Fibroblast of mammary gland (primary cell): ENCODE measurements at regions not wholly inside any gene's neighbourhood (a gene's known extent, or its start where the extent isn't known, plus 50 kb on each side); places are given as distances from the start of the nearest gene placed in this dataset.
A peak's percentile ranks its signal among the peaks of the same experiment; 100 is the strongest.
"Not testable (repeated sequence)": the region's sequence is repeated elsewhere in the genome, so short reads cannot be mapped to it uniquely, and the experiment has no call there.

ENCODE experiments used
- DNase-seq: peaks from one replicate; pipeline ENCODE4 v3.0.0-alpha.2; 2010; ENCODE audit warnings: low read depth
- H3K4me3 ChIP-seq: 2 replicates; pipeline ENCODE4 v1.5.1; 2011; ENCODE audit warnings: low read depth, mild to moderate bottlenecking, low read length, moderate library complexity; ENCODE audit not compliant: control insufficient read depth
- CTCF ChIP-seq: conservative IDR thresholded peaks from 2 replicates; pipeline ENCODE4 v1.5.1; 2011; ENCODE audit warnings: low read depth, low read length, inconsistent platforms; ENCODE audit not compliant: control insufficient read depth, insufficient read depth

GRCh38 chr18:35807811-35808335, 164.6 kb upstream of the RMP24 start:
- DNase-seq = no peak
- TF ChIP-seq CTCF = no peak
- H3K4me3 ChIP-seq = no peak overlapping the region

- TF ChIP-seq CTCF = no peak
- H3K4me3 ChIP-seq = no peak overlapping the region
- no peak for DNase-seq
Measured at GRCh38 chr18:35808796-35809195, 163.7 kb upstream of the RMP24 start.

GRCh38 chr18:35810520-35810919, 162.0 kb upstream of the RMP24 start:
- DNase-seq = no peak
- no peak for TF ChIP-seq CTCF
- H3K4me3 ChIP-seq = no peak overlapping the region

GRCh38 chr18:35811896-35812295, 160.6 kb upstream of the RMP24 start:
- peak; percentile 9 for DNase-seq
- TF ChIP-seq CTCF = no peak
- H3K4me3 ChIP-seq = no peak overlapping the region

GRCh38 chr18:35815011-35815410, 157.5 kb upstream of the RMP24 start:
- not testable (repeated sequence) for DNase-seq, H3K4me3 ChIP-seq

- H3K4me3 ChIP-seq = no peak overlapping the region
- no peak for DNase-seq
- no peak for TF ChIP-seq CTCF
Measured at GRCh38 chr18:35816003-35816402, 156.5 kb upstream of the RMP24 start.

- no peak overlapping the region for H3K4me3 ChIP-seq
- no peak for DNase-seq
- no peak for TF ChIP-seq CTCF
Measured at GRCh38 chr18:35817604-35818352, 154.7 kb upstream of the RMP24 start.
